GM23338 (cell line): ENCODE measurements at regions not wholly inside any gene's neighbourhood (a gene's known extent, or its start where the extent isn't known, plus 50 kb on each side); places are given as distances from the start of the nearest gene placed in this dataset.
"Not testable (repeated sequence)": the region's sequence is repeated elsewhere in the genome, so short reads cannot be mapped to it uniquely, and the experiment has no call there.

Experiments used
- ATAC-seq: fragments of 200-7000 bp; cut with Tn5 transposase; 3 replicates; pipeline ENCODE4 v1.9.1; 2020
- DNase-seq: peaks from one replicate; pipeline ENCODE4 v3.0.0-alpha.2; 2015; ENCODE audit warnings: low spot score
- H2AFZ ChIP-seq: fragments of 200-600 bp; sonication (generic); 2 replicates; pipeline ENCODE4 v1.8.0; 2016; ENCODE audit warnings: antibody characterized with exemption, mild to moderate bottlenecking, moderate library complexity
- H3F3A ChIP-seq: fragments of 200-600 bp; sonication (generic); replicated peaks from 2 replicates; pipeline ENCODE4 v1.8.0; 2017; ENCODE audit warnings: antibody characterized with exemption, mixed run types, low read depth
- H3K27ac ChIP-seq: fragments of 200-600 bp; sonication (generic); 2 replicates; pipeline ENCODE4 v1.6.1; 2016; ENCODE audit warnings: low read depth
- H3K27me3 ChIP-seq: fragments of 200-600 bp; sonication (generic); 2 replicates; pipeline ENCODE4 v1.8.0; 2016; ENCODE audit warnings: mild to moderate bottlenecking, mixed run types, moderate library complexity; ENCODE audit not compliant: insufficient read depth
- H3K36me3 ChIP-seq: fragments of 200-600 bp; sonication (generic); 2 replicates; pipeline ENCODE4 v1.8.0; 2016; ENCODE audit warnings: mild to moderate bottlenecking; ENCODE audit not compliant: insufficient read depth
- H3K4me1 ChIP-seq: fragments of 200-600 bp; sonication (generic); 2 replicates; pipeline ENCODE4 v1.8.0; 2016; ENCODE audit warnings: mild to moderate bottlenecking, moderate library complexity; ENCODE audit not compliant: insufficient read depth
- H3K4me2 ChIP-seq: fragments of 200-600 bp; sonication (generic); 2 replicates; pipeline ENCODE4 v1.7.1; 2017; ENCODE audit warnings: mixed run types
- H3K4me3 ChIP-seq: fragments of 200-600 bp; sonication (generic); 2 replicates; pipeline ENCODE4 v1.6.1; 2016; ENCODE audit warnings: mixed run types
- H3K79me2 ChIP-seq: fragments of 200-600 bp; sonication (generic); replicated peaks from 2 replicates; pipeline ENCODE4 v1.8.0; 2017; ENCODE audit warnings: mild to moderate bottlenecking; ENCODE audit not compliant: insufficient read depth
- H3K9me2 ChIP-seq: fragments of 200-600 bp; sonication (generic); 2 replicates; pipeline ENCODE4 v1.8.0; 2017; ENCODE audit not compliant: insufficient read depth
- H4K20me1 ChIP-seq: fragments of 200-600 bp; sonication (generic); replicated peaks from 2 replicates; pipeline ENCODE4 v1.8.0; 2017; ENCODE audit warnings: mild to moderate bottlenecking; ENCODE audit not compliant: insufficient read depth
- H3K27ac Mint-ChIP-seq: 2 replicates; pipeline ENCODE4 v1.8.0; 2020; ENCODE audit warnings: inconsistent platforms, mild to moderate bottlenecking, moderate library complexity, mixed read lengths
- H3K27me3 Mint-ChIP-seq: 3 replicates; pipeline ENCODE4 v1.8.0; 2022; ENCODE audit warnings: low read depth, mild to moderate bottlenecking, moderate library complexity, mixed read lengths, inconsistent platforms; ENCODE audit not compliant: insufficient read depth, poor library complexity
- H3K36me3 Mint-ChIP-seq: 3 replicates; pipeline ENCODE4 v1.8.0; 2021; ENCODE audit warnings: low read depth, mild to moderate bottlenecking, inconsistent platforms, moderate library complexity, mixed read lengths
- H3K4me1 Mint-ChIP-seq: 3 replicates; pipeline ENCODE4 v1.8.0; 2020; ENCODE audit warnings: mild to moderate bottlenecking, inconsistent platforms, mixed read lengths
- H3K4me3 Mint-ChIP-seq: 3 replicates; pipeline ENCODE4 v1.8.0; 2021; ENCODE audit warnings: moderate library complexity, mild to moderate bottlenecking, inconsistent platforms, mixed read lengths
- H3K9me3 Mint-ChIP-seq: 3 replicates; pipeline ENCODE4 v1.8.0; 2020; ENCODE audit warnings: moderate library complexity, mild to moderate bottlenecking, inconsistent platforms, mixed read lengths
- CREB1 ChIP-seq: fragments of 250-450 bp; sonication (Bioruptor Pico); IDR thresholded peaks from 2 replicates; pipeline ENCODE4 v1.5.0; 2020; ENCODE audit warnings: low read depth, mild to moderate bottlenecking, moderate library complexity
- ETS1 ChIP-seq: IDR thresholded peaks from 2 replicates; pipeline ENCODE4 v1.6.1; 2016; ENCODE audit warnings: antibody characterized with exemption
- EZH2phosphoT487 ChIP-seq: fragments of 200-600 bp; sonication (generic); IDR thresholded peaks from one replicate; pipeline ENCODE4 v1.8.1; 2018; ENCODE audit warnings: antibody characterized with exemption; ENCODE audit not compliant: unreplicated experiment
- NANOG ChIP-seq: IDR thresholded peaks from 2 replicates; pipeline ENCODE4 v1.6.1; 2016; ENCODE audit warnings: antibody characterized with exemption, borderline replicate concordance
- REST ChIP-seq: IDR thresholded peaks from one replicate; pipeline ENCODE4 v1.6.1; 2018; ENCODE audit warnings: antibody characterized with exemption; ENCODE audit not compliant: unreplicated experiment
- ZNF114 ChIP-seq: fragments of 250-450 bp; sonication (Bioruptor Pico); IDR thresholded peaks from 2 replicates; pipeline ENCODE4 v1.5.0; 2020; ENCODE audit warnings: mild to moderate bottlenecking, moderate library complexity
- ZNF331 ChIP-seq: fragments of 250-450 bp; sonication (Bioruptor Pico); IDR thresholded peaks from 2 replicates; pipeline ENCODE4 v1.5.0; 2020; ENCODE audit warnings: low read depth, mild to moderate bottlenecking, moderate library complexity
- ZNF462 ChIP-seq: fragments of 250-450 bp; sonication (Bioruptor Pico); IDR thresholded peaks from 2 replicates; pipeline ENCODE4 v1.5.0; 2020; ENCODE audit warnings: mild to moderate bottlenecking, moderate library complexity

GRCh38 chrX:1764883-1765364 lies 150.1 kb downstream of the ASMT start:
- H2AFZ ChIP-seq, H3K79me2 ChIP-seq, H3K4me1 Mint-ChIP-seq, H3K36me3 ChIP-seq, H3K27ac Mint-ChIP-seq, H3K4me3 ChIP-seq, H3K9me2 ChIP-seq, H3K36me3 Mint-ChIP-seq, H3K27me3 Mint-ChIP-seq, H3K4me3 Mint-ChIP-seq, H3K27ac ChIP-seq, H3K4me2 ChIP-seq, ATAC-seq, H3K27me3 ChIP-seq, H4K20me1 ChIP-seq, H3K4me1 ChIP-seq, DNase-seq, H3F3A ChIP-seq: not testable (repeated sequence)
- H3K9me3 Mint-ChIP-seq: peaks cover 21% of the 10 kb centered on the region

GRCh38 chrX:1767026-1767425 lies 152.2 kb downstream of the ASMT start:
- no peaks in the 10 kb centered on the region for H4K20me1 ChIP-seq
- H3K79me2 ChIP-seq: no peaks in the 10 kb centered on the region
- peaks cover 20% of the 10 kb centered on the region for H3K9me3 Mint-ChIP-seq
- no peaks in the 10 kb centered on the region for H3K4me1 Mint-ChIP-seq
- peak; percentile 41 for DNase-seq
- H3K27ac ChIP-seq: no peak overlapping the region
- no peaks in the 10 kb centered on the region; the same call in 2 of the 3 replicates for H3K36me3 Mint-ChIP-seq
- ATAC-seq: no peak; the same call in 2 of the 3 replicates
- no peaks in the 10 kb centered on the region for H3F3A ChIP-seq
- no peak overlapping the region for H2AFZ ChIP-seq
- 0 out of 2 replicates have a peak, but pooled peaks cover 4% of the 10 kb centered on the region for H3K9me2 ChIP-seq
- no peaks in the 10 kb centered on the region for H3K4me1 ChIP-seq
- no peak overlapping the region for H3K4me2 ChIP-seq
- TF ChIP-seq EZH2phosphoT487 (no peak), REST (no peak), ZNF114 (CRISPR knock-in tag) (no peak), ZNF331 (CRISPR knock-in tag) (no peak), NANOG (no peak), CREB1 (no peak), ETS1 (no peak), ZNF462 (CRISPR knock-in tag) (no peak)
- H3K4me3 ChIP-seq: no peak overlapping the region
- H3K27ac Mint-ChIP-seq: no peak overlapping the region
- no peaks in the 10 kb centered on the region for H3K36me3 ChIP-seq
- H3K27me3 Mint-ChIP-seq: peaks cover 2% of the 10 kb centered on the region
- H3K4me3 Mint-ChIP-seq: no peak overlapping the region
- H3K27me3 ChIP-seq: no peaks in the 10 kb centered on the region
